Kidney tubule cell (primary cell): ENCODE measurements at regions not wholly inside any gene's neighbourhood (a gene's known extent, or its start where the extent isn't known, plus 50 kb on each side); places are given as distances from the start of the nearest gene placed in this dataset.

Experiments used
- DNase-seq: peaks from one replicate; pipeline ENCODE4 v3.0.0-alpha.2; 2018; ENCODE audit warnings: low spot score

DNA sequence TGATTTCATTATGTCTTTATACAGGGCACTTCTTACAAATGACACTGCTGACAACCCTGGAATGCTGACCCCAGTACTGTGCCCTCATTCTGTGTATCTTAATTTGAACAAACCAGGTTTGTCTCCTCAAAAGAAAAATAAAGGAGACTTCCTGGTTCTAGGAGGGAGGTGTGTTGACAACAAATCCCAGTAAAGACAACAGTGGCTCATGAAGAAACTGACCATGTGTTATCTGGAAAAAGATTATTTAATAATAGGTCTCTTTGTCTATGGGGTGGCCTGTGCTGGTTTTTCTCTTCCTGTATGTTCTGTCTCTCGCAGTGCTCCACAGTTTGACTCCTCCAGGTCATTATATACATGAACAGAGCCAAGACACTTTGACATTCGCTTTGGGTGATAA lies 454.6 kb downstream of the LMO4 start:
- DNase-seq = no peak

DNA sequence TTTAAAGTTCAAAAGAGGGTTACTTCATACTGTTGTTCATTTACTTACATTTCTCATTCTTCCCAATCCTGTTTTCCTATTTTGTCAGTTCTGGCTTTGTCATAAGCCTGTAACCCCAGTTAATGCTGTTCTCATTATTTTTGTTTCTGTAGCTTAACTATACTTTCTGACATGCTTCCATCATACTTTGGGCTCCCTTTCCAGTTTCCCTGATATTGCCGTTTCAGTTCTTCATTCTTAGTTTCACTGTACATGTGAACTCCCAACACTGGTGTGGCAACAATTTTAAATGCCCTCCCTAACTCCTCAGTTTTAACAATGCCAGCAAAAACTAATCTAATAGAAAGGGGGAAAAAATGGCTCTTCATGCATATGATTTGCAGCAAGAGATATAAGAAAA lies 456.7 kb downstream of the LMO4 start:
- no peak for DNase-seq

DNA sequence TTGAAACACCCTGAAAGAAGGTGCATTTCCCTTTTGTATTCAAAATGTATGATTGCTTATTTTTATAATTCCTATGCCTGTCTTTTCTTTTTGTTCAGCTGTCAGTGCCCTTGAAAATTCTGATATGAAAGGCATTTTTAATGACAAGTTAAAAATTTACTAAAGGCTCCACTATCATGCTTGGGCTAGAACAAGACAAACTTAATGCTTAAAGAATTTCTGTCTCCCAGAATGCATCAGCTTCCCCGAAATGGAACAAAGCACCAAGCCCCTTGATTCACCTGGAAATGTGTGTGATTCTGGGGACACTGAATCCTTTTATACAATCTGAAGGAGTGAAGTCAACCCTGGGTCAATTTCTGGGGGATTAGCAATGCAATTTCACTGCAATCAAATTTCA lies 457.5 kb downstream of the LMO4 start:
- DNase-seq = no peak

DNA sequence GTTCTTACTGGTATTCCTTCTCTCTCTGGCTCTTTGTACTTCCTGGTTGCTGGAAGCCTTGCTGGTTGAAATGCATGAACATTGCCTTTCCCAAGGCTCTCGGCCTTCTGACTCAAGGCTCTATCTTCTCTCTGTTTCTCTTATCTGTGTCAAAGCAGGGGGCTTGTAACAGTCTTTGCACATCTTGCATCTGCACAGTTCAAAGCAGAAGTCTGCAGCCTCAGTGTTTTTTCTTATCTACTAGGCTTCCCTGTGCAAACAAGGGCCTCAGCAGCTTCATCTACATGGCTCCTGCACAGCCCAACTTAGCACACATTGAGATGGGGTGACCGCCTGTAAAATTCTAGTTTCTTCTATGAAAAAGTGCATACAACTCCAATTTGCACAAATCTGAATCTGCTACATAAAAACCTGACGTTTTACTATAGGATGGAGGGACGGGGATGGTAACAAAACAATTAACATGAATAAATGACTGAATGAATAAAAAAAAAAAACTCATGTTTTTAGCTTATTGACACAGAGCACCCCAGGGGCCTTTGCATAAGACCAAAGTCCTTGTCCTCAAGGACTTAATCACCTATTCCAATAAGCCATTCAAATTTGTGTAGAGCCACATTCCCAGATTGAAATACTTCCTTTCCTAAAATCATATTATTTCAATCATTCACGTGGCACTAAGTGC lies 458.3 kb downstream of the LMO4 start:
- no peak for DNase-seq

DNA sequence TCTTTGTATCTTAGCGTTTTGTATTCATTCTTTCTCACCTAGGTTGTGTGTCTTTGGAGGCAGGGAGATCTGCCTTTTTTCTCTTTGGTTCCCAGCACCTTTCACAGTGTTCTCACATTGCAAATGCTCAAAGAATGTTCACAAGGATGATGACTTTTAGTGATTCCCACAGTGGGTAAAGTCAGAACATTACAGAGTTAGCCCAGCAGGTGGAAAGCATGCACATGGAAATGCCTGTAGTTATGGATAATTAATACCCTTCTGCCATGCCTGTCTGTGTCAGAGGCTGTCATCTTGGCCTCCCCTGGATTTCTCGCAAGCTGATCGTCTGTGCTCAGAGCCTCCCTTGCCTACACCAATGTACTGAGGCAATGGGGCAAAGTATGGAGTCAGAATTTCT lies 458.9 kb downstream of the LMO4 start:
- peak; percentile 84 for DNase-seq

DNA sequence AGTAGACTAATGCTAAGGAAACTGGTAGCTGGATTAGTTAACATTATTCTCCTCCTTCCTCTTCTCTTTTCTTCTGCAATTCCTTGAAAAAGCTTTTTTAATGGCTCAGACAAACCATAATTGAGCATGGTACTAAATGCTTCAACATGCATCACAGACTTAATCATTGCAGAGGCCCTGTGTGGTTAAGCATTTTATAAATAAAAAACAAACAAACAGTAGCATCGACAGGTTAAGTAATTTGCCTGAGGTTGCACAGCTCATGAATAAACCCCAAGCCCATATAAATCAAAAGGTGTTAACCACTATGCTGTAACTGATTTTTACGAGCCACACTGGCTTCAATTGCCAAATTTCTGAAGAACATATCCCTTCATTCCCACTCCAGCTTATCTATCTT lies 462.1 kb downstream of the LMO4 start:
- no peak for DNase-seq

DNA sequence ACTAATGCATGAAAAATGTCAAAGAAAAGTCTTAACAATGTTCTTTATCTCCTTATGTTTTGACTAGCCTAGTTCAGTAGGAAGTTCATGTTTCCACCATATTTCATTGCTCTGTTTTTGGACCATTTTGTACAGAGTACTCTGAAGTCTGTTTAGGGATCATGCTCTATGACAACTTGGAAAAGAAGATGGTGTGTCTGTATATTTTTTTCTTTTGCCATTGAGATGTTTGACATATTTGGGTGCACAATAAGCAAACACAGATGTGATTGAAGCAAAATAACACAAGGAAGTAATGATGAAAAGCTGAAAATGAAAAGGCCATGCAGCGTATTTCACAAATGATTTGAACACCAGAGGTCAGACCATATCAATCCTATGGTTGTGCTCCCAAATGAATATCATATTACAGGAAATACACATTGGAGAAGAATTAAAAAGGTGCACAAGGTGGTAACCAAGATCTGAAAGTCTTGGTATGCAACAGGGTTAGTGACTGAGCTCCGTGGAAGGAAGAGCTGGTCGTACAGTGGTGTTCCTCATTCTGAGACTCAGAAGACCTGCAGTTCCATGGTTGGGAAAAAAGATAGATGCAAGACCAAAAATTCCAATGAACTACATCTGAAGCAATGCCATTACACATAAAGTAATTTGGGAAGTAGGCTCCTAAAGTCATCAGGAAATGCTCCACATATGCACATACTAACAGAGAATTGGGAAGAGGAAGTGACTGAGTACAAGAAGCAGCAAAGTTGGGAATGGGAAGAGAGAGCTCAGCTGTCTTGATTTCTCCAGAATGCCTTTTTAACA lies 463.5 kb downstream of the LMO4 start:
- no peak for DNase-seq

DNA sequence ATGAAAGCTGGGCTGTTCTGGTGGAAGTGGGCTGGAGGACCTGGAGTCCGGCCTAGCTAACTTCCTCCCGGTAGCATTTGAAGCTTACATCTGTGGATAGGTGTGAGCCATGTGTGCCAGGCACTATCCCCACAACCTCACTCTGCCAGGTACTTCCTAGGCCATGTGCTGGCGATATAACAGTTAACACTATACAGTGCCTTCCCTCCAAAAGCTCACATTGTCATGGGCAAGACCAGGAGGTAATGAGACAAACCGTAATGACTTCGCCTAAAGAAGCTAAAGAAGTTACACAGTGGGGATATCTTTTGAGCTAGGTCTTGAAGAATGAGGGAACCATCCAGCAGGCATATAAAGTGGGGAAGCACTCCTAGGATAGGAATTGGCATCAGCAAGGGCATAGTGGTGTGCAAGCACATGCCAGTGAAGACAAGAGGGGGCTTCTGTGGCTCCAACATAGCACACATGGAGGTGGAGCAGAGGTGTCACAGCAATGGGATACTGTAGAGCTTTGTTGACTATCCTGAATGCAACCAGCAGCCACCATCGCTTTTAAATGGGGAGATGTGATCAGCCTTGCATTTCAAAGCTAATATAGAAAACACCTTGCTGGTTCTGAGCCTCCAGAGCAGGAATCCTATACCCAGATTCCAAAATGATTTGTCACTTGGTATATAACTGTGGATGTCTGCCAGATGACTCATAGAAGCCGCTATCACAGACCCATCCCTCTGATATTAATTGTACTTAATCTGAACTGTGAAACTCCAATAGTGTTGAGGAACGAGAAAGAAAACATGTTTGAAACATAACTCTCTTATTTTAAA lies 466.3 kb downstream of the LMO4 start:
- DNase-seq = peak; percentile 93

DNA sequence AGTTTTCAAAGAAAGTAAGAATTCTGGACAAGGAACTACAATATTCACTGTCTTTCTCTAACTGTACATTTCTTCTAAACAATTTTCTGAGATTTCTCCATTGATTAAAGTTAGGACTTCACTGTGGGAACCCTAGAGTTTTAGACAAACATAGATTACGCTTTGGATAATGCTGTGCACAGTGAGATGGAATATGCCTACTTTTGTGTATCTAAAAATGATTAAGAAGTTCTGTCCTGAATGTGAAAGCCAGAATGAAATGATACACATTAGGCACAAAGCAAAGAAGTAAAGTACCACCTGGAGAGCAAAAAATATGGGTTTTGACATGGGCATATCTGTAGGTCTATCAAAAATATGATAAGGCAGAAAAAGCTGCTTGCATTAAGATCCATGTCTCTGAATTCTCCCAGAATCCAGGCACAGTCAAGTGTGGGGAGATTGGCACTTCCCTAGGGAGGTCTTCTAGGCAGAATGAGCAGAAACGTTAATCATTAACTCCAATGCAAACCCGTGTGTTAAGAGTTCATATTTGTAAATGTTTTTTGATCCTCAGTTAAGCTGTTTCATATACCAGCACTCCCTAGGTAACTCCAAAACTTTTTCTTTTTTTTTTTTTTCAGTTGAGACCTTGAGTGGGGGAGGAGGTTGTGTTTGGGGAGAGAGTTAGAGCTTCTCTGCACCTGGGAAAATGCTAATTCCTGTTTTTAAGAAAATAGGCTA lies 467.1 kb downstream of the LMO4 start:
- DNase-seq = peak; percentile 88

DNA sequence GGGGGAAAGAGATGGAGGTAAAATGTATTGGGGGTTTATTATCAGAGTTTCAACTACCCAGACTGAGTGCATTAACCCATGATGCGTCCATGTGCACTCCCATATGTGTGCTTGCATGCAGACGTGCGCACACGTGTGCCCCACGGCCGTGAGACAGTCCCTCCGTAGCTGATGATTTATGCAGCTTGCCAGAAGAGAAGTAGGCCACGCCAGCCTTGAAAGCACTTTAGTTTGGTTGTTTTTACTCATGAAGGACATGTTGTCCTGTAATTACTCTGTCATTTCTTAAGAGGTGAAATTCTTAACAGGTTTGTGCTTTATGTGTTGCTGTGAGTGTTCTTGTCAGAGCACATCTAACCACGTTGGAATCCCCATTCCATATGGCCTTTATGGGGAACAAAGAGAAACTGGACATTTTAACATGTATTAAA lies 467.8 kb downstream of the LMO4 start:
- peak; percentile 38 for DNase-seq

DNA sequence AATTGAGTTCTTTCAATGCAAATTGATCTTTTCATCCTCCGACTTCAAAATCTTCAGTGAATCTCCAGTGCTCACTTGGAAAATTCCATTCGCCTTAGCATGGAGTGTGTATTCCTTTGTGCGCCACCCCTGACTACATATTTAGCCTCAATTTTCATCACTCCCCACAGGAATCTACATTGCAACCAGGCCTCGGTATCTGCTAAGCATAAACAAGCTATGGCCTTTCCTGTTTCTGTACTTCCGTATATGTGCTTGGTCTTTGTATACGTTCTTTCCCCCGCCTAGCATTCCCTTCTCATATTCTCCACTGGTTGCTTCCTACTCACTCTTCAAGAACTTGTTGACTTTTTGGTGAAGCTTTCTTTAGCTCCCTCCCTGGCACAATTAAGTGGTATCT lies 470.8 kb downstream of the LMO4 start:
- no peak for DNase-seq

DNA sequence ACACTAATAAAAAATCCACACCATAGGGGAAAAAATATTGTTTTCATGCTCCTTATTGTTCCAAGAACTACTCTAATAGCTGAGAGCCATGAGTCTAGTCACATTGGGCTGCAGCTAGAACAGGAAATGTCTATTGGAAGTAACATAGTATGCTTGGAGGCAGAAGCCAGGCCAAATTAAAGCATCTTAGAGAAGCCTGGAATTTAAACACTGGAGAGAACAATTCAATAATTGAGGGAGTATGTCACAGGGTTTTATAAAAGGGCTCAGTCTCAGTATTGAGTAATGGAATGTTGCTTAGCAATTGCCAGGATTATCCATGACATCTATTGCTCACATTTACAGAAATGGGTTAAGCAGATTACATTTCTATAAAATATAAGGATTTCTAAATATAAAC lies 471.3 kb downstream of the LMO4 start:
- no peak for DNase-seq

DNA sequence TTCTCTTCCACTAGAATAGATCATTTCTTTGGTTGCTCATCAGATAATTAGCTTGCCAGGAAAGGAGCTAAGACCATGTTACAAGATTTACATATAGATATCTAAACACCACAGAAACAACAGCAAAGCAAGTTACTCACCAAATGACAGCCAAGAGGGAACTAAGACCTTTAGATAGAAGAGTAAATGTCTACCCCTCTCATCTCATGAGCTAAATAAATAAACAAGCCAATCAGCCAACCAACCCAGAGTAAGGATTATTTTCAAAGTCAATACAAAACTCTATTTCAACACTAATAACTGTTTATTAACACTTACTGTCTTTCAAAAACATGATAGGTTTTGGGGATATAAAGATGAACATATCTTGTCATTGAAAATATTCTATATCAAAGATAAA lies 474.7 kb downstream of the LMO4 start:
- no peak for DNase-seq

DNA sequence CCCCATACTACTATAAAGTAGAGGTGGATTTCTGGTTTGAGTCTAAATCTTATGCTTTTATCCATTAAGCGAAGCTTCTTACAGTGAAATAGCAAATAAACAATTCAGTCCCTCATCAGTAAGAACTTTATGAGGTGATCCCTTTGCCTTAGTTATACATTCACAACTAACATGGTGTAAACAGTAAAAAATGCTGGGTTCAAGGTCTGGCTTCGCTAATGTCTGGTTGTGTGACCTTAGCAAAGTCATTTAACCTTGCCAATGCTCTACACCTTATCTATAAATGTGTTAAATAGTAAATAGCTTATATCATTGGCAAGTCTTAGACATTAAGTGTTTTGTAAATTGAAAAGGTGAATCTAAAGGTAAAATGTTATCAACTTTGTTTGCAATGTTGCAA lies 475.4 kb downstream of the LMO4 start:
- DNase-seq = no peak

DNA sequence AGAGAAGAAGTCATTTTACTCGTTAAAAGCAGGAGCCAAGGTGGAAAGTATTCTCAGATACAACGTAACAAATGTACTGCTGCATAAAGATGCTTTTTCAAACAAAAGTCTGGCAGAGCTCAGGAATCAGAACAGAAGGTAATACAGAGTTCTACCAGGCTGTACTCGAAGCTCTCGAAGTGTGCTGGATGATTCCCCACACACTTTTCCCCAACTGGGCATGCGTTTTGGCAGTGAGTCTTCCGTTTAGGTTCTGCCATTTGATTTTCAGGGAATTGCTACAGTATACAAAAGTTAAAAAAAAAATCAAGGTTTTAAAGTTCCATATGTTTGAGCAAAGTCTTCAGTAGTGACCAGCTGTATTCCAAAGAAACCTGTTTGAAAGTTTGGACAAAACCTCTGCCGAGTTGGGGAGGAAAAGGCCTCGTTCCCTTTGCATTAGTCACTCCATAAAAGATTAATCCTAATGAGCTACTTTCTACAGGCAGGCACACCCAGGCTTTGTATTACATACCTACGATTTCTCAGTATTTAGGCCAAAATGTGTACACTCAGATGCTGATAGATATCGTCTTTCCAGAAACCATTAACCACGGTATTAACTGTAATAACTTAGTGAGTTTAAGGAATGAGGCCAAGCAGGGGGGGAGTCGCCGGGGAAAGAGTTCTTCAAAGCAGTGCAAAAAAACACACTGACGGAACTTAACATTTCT lies 477.1 kb downstream of the LMO4 start:
- DNase-seq = peak; percentile 94

DNA sequence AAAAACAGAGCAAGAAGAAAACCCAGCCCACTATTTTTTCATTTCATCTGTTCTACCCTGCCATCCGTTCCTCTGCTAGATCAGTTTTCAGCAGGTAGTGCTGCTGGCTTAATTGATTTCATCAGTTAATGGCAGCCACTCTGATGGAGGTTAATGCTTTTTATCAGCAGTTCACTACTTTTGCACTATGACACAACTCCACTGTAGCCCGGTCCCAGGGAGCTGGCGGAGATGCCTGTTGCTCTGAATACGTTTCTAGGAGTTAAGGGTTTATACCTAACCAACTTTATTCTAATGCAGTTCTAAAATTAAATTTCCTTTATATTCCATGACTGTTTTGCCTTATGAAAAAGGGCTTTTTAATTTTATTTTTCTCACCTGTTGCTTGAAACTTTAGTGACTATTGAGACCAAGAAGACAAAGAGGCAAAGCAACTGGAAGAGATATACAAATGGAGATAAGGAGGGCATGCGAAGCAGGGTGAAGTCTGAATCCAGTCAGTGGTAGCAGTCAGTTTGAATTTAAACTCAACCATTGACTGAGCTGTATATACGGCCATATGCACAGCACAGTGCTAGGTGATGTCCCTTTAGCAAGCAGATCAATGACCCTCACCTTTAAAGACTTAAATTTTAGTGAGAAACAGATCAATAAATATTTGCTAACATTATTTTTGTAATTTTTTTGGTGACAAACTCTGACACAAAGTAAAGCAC lies 477.9 kb downstream of the LMO4 start:
- DNase-seq = no peak

DNA sequence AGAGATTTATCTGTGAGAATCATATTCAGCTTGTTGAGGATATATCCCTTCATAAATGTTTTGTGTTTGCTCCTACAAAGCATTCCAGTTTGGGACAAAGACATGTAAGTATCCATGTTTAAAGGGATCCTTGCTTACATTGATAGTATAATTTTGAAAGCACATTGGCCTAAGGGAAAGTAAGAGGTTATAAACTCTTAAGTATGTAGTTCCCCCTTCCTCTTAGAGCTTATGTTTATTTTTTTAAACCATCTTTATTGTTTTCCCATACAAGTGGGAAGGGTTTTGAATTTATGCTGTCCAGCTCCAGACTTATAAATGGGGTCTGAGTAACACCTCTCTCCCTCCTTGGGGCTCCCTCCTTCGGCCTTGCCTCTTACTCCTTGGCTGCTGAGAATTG lies 481.5 kb downstream of the LMO4 start:
- DNase-seq = no peak

DNA sequence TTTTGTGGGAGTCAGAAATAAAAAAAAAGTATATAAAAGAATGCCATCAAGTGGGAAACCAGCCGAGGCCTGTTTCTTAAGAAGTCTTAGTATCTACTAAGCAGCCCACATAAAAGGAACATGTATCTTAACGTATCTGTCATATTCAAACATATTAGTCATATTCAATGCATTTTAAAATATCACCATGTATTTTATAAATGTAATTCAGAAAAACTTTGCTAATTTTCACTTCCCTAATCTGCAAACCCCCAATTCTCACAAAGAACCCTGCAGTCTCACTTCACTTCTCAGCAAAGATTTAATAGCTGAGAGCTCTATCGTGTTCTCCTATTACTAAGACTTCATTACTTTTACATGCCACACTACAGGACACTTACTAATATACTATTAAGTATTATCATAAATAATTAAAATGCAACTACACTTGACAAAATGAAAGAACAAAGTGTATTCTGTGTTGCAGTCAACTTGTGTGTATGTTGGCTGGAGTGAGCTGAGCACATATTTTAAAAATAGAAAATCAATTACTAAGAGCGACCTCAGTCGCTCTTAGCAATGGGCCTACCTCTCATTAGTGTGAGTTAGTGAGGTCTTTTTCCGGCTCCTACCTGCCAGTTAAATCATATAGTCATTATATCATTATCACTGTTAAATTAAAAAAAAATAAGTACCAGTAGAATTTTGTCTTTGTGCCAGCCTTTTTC lies 484.3 kb downstream of the LMO4 start:
- DNase-seq = no peak

DNA sequence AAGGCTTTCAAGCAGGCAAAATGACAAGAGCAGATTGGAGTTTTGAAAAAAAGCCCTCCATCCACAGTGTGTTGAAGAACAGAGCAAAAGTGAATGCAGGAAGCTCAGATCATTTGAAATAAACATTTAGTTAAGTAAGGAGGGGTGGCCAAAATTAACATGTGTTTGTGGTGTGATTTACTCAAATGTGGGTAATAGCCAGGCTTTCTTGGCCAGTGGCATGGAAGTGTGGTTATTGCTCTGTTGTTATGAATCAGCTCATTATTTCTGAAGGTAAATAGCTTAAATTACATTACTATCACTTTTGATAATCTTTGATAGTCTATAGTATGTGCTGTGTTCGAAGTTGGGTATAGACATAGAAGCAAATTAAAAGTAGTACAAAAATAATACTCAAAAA lies 485.9 kb downstream of the LMO4 start:
- no peak for DNase-seq

DNA sequence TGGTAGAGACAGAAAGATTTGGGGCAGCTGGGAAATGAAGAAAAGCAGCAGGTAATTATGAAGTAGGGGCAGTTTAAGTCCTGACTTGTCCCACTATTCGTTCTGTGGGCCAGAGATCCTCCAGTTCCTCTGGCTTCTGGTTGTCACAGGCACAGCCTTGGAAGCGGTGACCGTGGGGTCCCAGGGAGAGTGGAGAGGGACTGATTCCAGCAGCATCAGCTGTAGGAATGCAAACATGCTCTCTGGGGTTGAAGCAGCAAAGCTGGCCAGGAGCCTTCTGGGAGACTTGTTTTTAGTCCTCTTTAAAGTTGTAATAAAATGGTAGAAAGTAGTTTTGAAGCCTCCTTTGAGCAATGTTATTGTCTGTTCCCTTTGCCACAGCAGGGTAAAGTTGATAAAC lies 488.0 kb downstream of the LMO4 start:
- DNase-seq = no peak
